ENCODE measurements at regions not wholly inside any gene's neighbourhood (a gene's known extent, or its start where the extent isn't known, plus 50 kb on each side); places are given as distances from the start of the nearest gene placed in this dataset.
"Not testable (repeated sequence)": the region's sequence is repeated elsewhere in the genome, so short reads cannot be mapped to it uniquely, and the experiment has no call there.

DNA sequence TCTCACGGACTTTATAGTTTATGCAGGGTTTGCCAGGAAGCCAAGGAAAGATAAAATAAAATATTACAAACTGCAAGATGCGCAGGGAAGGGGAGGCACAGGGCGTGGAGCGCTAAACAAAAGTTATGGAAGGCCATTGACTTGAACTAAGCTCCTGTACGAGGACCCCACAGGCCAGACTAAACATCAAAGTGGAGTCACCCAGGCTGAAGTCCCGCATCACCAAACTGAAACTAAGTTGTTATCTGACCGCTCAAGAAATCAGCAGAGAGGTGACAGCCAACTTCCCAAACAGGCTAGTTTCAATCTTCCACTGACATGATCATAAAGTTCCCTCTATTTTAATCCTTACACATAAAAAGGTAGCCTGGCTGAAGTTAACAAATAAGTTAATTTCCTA lies 90.5 kb upstream of the YWHAQ start:
- no peaks in the 10 kb centered on the region for H3K9me3 ChIP-seq
- H3K27me3 ChIP-seq (ENCODE audit: insufficient read depth in 3 of 3, low read length in 2 of 3), result no peaks in the 10 kb centered on the region
- no peak for DNase-seq
- 81 to 86% (median 83%) methylated on average over 7 of the region's 7 CpGs for WGBS, 3 donors
- H3K4me1 ChIP-seq, result no peaks in the 10 kb centered on the region
- no peak for ATAC-seq
- TF ChIP-seq, protein P1, sequence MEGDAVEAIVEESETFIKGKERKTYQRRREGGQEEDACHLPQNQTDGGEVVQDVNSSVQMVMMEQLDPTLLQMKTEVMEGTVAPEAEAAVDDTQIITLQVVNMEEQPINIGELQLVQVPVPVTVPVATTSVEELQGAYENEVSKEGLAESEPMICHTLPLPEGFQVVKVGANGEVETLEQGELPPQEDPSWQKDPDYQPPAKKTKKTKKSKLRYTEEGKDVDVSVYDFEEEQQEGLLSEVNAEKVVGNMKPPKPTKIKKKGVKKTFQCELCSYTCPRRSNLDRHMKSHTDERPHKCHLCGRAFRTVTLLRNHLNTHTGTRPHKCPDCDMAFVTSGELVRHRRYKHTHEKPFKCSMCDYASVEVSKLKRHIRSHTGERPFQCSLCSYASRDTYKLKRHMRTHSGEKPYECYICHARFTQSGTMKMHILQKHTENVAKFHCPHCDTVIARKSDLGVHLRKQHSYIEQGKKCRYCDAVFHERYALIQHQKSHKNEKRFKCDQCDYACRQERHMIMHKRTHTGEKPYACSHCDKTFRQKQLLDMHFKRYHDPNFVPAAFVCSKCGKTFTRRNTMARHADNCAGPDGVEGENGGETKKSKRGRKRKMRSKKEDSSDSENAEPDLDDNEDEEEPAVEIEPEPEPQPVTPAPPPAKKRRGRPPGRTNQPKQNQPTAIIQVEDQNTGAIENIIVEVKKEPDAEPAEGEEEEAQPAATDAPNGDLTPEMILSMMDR (IDR thresholded peaks at IDR 0.05), result no peak
- no peaks in the 10 kb centered on the region for H3K36me3 ChIP-seq (ENCODE audit: insufficient read depth in 1 of 2, low read depth in 1 of 2)
- intact Hi-C loops (cut with DNase I), result no loop called here
- no peak overlapping the region for H3K4me3 ChIP-seq
- no peak overlapping the region for H3K27ac ChIP-seq

DNA sequence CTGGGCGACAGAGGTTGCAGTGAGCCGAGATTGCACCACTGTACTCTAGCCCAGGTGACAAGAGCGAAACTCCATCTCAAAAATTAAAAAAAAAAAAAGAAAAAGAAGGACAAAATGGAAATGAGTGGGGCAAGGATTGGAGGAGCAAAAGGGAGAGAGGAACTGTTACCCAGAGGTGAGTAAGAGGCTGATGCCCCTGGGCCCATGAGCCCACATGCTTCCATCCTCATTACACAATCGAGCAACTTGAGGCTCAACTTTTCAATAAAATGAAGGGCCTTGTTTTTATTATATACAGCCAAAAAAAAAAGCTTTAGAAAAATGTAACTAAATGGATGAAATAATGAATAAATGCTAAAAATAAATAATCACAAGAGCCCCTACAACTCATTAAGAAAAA lies 91.7 kb upstream of the YWHAQ start:
- ATAC-seq (no peak), DNase-seq (no peak)
- TF ChIP-seq, protein P1 (IDR thresholded peaks at IDR 0.05), result no peak
- H3K4me3 ChIP-seq, result no peak overlapping the region
- intact Hi-C loops (cut with DNase I), result no loop called here
- H3K27me3 ChIP-seq (ENCODE audit: insufficient read depth in 3 of 3, low read length in 2 of 3), result no peaks in the 10 kb centered on the region
- H3K9me3 ChIP-seq, result no peaks in the 10 kb centered on the region
- no peaks in the 10 kb centered on the region for H3K36me3 ChIP-seq (ENCODE audit: insufficient read depth in 1 of 2, low read depth in 1 of 2)
- H3K4me1 ChIP-seq, result no peaks in the 10 kb centered on the region
- WGBS, 3 donors, result 93 to 98% (median 95%) methylated on average over 3 to 4 of the region's 4 CpGs
- no peak overlapping the region for H3K27ac ChIP-seq

DNA sequence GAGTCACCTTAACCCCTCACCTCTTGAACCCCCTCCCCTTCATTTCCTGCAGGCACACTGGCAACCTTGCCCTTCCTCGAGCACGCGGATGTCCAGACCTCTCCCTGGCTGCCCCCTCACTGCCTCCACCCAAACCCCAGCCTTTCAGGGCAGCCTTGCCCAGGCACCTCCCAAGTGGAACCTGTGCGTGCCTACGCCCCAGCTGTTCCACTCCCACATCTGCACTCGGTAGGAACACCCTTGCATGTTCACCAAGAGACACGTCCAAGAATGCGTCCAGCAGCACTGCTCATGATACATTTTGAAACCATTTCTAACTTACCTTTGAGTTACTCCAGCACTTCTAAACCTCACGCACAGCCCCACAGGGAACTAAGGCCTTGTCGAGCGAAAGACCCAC lies 93.8 kb upstream of the YWHAQ start:
- TF ChIP-seq, protein P1 (IDR thresholded peaks at IDR 0.05), result no peak
- H3K4me3 ChIP-seq, result no peak overlapping the region
- no peaks in the 10 kb centered on the region for H3K36me3 ChIP-seq (ENCODE audit: insufficient read depth in 1 of 2, low read depth in 1 of 2)
- intact Hi-C loops (cut with DNase I), result no loop called here
- 84 to 85% (median 85%) methylated on average over 11 of the region's 11 CpGs for WGBS, 3 donors
- no peaks in the 10 kb centered on the region for H3K27me3 ChIP-seq (ENCODE audit: insufficient read depth in 3 of 3, low read length in 2 of 3)
- ATAC-seq (no peak), DNase-seq (no peak)
- H3K27ac ChIP-seq, result no peak overlapping the region
- H3K9me3 ChIP-seq, result no peaks in the 10 kb centered on the region
- no peaks in the 10 kb centered on the region for H3K4me1 ChIP-seq

DNA sequence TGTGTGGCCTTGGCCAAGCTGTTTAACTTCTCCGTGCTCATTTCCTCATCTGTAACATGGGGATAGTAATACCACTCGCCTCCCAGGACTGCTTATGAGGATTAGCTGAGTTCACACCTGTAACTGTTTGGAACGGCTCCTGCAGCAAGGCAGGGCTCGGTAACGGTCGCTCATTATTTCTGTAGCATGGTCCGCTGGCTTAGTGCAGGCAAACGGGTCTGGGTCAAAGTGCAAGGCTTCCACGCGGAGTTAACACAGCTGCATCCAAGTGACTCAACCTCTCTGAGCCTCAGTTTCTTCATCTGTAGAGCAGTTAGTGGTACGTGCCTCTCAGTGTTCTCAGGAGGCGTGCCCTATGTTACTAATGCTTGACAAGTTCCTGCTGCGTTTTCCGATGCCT lies 94.3 kb upstream of the YWHAQ start:
- 81 to 85% (median 81%) methylated on average over 14 of the region's 14 CpGs for WGBS, 3 donors
- no peak overlapping the region for H3K4me3 ChIP-seq
- H3K27me3 ChIP-seq (ENCODE audit: insufficient read depth in 3 of 3, low read length in 2 of 3), result no peaks in the 10 kb centered on the region
- no peak overlapping the region for H3K27ac ChIP-seq
- DNase-seq, result no peak
- H3K9me3 ChIP-seq, result no peaks in the 10 kb centered on the region
- no peak for ATAC-seq
- TF ChIP-seq, protein P1 (IDR thresholded peaks at IDR 0.05), result no peak
- intact Hi-C loops (cut with DNase I), result no loop called here
- no peaks in the 10 kb centered on the region for H3K4me1 ChIP-seq
- no peaks in the 10 kb centered on the region for H3K36me3 ChIP-seq (ENCODE audit: insufficient read depth in 1 of 2, low read depth in 1 of 2)

DNA sequence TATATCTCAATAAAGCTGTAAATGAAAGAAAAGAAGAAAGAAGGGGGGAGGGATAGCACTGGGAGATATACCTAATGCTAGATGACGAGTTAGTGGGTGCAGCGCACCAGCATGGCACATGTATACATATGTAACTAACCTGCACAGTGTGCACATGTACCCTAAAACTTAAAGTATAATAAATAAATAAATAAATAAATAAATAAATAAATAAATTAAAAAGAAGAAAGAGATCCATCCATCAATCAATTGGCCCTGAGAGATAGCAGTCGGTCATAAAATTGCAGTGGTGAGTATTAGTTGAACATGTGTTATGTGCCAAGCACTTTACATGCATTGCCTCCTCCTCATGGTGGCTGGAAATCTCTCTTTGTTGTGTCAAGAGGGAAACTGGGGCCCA lies 95.2 kb upstream of the YWHAQ start:
- intact Hi-C loops (cut with DNase I); H3K36me3 ChIP-seq (ENCODE audit: insufficient read depth in 1 of 2, low read depth in 1 of 2): not testable (repeated sequence)
- 84 to 95% (median 90%) methylated on average over 3 of the region's 3 CpGs for WGBS, 3 donors

DNA sequence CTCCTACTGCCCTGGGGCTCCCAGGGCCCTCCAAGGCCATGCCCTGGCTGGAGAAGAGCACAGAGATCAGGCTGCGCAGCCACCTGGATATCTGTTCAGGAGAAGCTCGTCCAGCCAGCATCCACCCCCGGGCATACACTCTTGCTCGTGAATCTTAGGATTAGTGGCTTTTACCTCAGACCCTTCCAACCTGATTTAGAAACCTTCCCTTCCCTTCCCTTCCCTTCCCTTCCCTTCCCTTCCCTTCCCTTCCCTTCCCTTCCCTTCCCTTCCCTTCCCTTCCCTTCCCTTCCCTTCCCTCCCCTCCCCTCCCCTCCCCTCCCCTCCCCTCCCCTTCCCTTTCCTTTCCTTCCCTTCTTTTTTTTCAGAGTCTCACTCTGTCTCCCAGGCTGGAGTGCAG lies 99.7 kb upstream of the YWHAQ start:
- H3K4me1 ChIP-seq; ATAC-seq; H3K27me3 ChIP-seq (ENCODE audit: insufficient read depth in 3 of 3, low read length in 2 of 3); H3K27ac ChIP-seq; intact Hi-C loops (cut with DNase I); DNase-seq; H3K36me3 ChIP-seq (ENCODE audit: insufficient read depth in 1 of 2, low read depth in 1 of 2); H3K4me3 ChIP-seq: not testable (repeated sequence)
- WGBS, 3 donors, result 70 to 78% (median 71%) methylated on average over 4 of the region's 4 CpGs
- H3K9me3 ChIP-seq, result peaks cover 21% of the 10 kb centered on the region

More for the DNA sequence above, 95.2 kb upstream of the YWHAQ start:
- H3K4me1 ChIP-seq; H3K27ac ChIP-seq; H3K9me3 ChIP-seq; H3K4me3 ChIP-seq; DNase-seq; H3K27me3 ChIP-seq (ENCODE audit: insufficient read depth in 3 of 3, low read length in 2 of 3); ATAC-seq: not testable (repeated sequence)
